ENCODE measurements at regions not wholly inside any gene's neighbourhood (a gene's known extent, or its start where the extent isn't known, plus 50 kb on each side); places are given as distances from the start of the nearest gene placed in this dataset.

- no peak for DNase-seq (ENCODE audit: low spot score)
These were observed 53.6 kb upstream of the DPT start for GRCh38 chr1:168782559-168783116.

- DNase-seq (ENCODE audit: low spot score) = no peak
These were observed 54.6 kb upstream of the DPT start for GRCh38 chr1:168783458-168784210.

DNA sequence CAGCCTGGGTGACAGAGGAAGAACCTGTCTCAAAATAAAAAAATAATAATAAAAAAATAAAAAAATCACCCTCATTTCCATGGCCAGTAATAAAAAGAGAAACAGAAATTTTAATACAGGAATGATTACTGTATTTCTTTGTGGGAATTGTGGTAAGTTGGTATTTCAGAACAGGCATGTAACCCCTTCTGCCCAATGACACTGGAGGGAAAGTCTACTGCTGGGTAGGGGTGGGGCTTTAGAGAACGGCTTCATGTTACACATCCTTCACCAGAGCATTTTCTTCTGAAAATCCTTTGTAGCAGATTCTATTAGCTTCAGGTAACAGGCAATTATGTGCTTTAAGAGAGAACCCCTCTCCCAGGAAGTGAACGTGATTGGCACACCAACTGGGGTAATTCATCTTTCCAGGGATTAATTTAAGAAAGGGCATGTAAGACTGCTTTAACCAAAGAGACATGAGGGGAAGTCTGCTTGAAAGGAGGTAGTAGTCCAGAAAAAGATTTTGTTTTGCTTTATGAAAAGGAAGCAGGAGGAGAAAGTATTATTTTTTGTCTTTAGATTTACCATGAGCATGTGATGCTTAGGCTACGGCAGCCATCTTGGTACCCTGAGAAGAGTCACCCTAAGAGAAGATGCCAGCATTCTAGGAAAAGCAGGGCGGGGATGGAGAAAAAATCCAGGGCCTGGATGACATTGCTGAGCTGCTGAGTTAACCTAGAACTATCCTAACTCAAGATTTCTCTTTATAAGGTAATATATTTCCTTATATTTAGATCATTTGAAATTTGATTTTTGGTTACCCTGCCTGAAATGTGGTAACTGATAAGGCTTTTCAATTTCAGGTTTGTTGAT, 57.7 kb upstream of the DPT start:
- DNase-seq (ENCODE audit: low spot score) = no peak

DNA sequence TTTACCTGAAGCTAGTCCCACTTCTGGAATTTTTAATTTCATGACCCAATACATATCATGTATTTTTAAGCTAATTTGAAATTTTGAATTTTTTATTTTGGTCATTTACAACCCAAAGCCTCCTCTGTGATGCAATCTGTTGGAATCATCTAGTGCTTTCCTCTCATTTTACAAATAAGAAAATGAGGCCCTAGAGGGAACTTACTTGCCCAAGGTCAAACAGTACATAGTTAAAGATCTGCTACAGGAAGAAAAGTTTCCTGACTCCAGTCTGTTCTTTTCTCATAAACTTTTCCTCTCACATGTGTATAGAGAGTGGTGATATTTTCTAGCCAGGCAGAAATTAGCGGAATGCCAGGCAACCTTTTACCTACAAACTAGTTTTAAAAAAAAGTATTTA, 59.3 kb upstream of the DPT start:
- DNase-seq (ENCODE audit: low spot score) = no peak

DNA sequence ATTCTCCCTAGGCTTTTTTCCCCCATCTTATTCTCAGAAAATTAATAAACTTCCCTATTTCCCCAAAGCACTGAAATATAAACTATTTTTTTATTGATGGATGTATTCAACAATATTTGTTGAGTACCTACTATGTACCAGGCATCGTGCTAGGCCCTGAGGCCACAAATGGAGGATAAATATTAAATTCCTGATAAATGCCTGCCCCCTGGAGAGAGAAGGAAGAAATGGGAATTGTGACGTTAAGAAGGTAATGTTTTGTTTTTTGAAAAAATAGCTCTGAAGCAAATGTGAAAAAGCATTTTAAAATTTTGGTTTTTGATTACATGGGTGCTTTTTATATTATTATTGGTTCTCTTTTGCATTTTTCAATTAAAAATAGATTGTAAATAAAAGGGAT, 60.5 kb upstream of the DPT start:
- DNase-seq (ENCODE audit: low spot score) = no peak

- DNase-seq (ENCODE audit: low spot score) = no peak
These were observed 63.1 kb upstream of the DPT start for GRCh38 chr1:168792142-168792541.

- DNase-seq (ENCODE audit: low spot score) = no peak
These were observed 63.7 kb upstream of the DPT start for GRCh38 chr1:168792592-168793125.

GRCh38 chr1:168794057-168794456, 65.1 kb upstream of the DPT start:
- DNase-seq (ENCODE audit: low spot score) = no peak

DNA sequence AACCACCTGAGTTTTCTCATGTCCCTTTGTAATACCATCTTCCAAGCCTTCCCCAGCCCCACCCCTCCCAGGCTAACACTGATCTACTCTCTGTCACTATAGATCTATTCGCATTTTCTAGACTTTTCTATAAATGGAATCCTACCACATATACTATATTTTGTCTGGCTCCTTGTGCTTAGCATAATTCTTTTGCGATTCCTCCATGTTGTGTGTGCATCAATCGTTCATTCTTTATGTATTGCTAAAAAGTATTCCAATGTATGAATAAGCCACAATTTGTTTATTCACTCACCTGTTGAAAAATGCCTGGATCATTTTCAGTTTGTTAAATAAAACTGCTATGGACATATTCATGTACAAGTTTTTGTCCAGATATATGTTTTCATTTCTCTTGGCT, 66.7 kb upstream of the DPT start:
- DNase-seq (ENCODE audit: low spot score) = no peak

- DNase-seq (ENCODE audit: low spot score) = peak; percentile 84
These were observed 71.1 kb upstream of the DPT start for GRCh38 chr1:168799927-168800605.

- peak; percentile 74 for DNase-seq (ENCODE audit: low spot score)
These were observed 72.2 kb upstream of the DPT start for GRCh38 chr1:168801032-168801745.

DNA sequence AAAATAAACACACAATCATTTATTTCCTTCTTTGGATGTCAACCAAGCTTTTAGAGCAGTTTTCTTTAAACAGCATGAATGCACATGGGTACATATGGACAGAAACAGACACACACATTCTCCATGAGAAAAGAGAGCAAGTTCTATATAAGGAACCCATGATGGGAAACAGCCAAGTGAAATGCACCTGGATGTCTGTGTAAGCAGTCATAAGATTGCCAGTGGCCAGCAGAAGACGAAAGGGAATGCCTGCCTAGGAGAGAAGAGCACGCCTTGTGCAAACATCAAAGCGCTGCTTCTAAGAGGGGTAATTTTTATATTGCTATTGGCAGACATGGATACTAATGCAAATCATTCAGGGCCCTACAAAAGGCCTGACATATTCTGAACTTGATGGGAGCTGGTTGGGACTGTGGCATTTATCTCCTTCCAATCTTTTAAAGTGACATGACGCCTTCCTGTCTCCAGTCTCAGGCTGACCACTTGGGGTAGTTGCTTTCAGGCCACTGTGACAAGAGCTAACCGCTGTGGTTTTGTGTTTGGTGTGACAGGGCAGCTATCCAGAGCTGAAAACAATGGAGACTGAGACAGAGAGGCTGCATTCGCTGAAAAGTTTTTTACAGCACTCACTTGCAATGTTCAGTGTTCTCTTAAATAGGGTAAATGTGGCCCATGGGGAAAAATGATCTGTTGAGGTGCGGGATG, 75.0 kb upstream of the DPT start:
- peak; percentile 82 for DNase-seq (ENCODE audit: low spot score)

GRCh38 chr1:168806952-168807351, 77.9 kb upstream of the DPT start:
- no peak for DNase-seq (ENCODE audit: low spot score)

DNA sequence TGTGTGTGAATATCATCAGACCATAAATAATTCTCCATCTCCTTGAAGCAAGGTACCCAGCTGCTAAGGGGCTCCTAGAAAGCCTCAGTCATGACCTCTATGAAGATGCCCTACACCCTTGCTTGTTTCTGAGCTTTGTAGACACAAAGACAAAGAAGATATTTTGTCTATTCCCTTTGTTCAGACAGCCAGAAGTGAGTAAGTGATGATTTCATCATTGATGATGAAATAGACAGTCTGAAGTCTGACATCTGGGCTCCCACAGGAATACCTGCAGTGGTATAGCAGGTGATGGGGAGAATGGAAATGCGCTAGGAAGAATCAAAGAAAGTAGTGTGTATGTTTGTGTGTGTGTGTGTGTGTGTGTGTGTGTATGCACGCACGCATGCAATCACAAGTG, 82.2 kb upstream of the DPT start:
- DNase-seq (ENCODE audit: low spot score) = no peak

- no peak for DNase-seq (ENCODE audit: low spot score)
These were observed 90.7 kb upstream of the DPT start for GRCh38 chr1:168819668-168820067.

- no peak for DNase-seq (ENCODE audit: low spot score)
These were observed 92.4 kb upstream of the DPT start for GRCh38 chr1:168821434-168821833.

DNA sequence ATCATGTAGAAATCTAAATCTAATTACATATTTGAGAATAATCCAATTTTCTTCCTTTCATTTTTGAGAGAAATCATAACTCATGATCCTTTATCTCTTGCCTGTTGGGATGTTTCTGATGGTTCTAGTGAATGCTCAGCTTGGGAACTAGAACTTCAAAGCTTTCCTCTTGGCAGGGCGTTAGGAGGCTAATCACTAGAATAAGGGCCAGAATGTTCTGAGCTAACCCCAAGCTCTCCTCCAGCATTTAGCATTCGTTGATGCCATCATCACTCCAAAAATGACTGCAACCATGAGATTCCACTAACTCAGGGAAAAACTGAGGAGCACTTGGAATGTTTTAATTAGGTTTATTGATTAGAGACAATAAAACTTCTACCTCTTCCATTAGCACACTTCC, 93.9 kb upstream of the DPT start:
- no peak for DNase-seq (ENCODE audit: low spot score)

GRCh38 chr1:168823988-168824387, 95.0 kb upstream of the DPT start:
- no peak for DNase-seq (ENCODE audit: low spot score)

DNA sequence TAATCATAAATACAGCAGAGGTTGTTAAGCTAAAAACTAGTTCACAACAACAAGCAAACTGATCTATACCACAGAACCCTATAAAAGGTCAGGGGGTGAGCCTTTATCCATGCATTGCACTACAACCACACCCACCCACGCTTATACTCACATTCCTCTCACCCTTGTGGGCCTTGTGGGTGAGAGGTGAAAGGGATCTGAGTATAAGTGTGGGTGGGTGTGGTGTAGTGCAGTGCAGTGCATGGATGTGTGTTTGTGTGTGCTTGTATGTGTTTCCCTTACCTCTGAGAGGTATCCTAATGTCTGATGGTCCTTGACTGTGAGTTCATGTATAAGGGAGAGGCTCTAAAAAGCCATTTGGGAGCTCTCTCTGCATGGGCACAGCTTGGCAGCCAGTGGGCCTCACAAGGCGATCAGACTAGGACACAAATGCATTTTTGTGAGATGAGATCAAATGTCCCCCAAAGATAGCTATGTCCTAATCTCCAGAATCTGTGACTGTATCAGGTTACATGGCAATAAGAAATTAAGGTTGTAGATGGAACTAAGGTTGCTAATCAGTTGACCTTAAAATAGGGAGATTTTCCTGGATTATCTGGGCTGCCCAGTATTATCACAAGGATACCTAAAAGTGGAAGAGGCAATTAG, 95.5 kb upstream of the DPT start:
- DNase-seq (ENCODE audit: low spot score) = no peak

GRCh38 chr1:168825129-168825528, 96.1 kb upstream of the DPT start:
- no peak for DNase-seq (ENCODE audit: low spot score)

All from HT-29 (cell line).